Activated T-cell treated with anti-CD3 and anti-CD28 coated beads for 24 hours (primary cell): ENCODE measurements at regions not wholly inside any gene's neighbourhood (a gene's known extent, or its start where the extent isn't known, plus 50 kb on each side); places are given as distances from the start of the nearest gene placed in this dataset.
"Not testable (repeated sequence)": the region's sequence is repeated elsewhere in the genome, so short reads cannot be mapped to it uniquely, and the experiment has no call there.

Source experiments
- DNase-seq: peaks from one replicate; pipeline ENCODE4 v3.0.0-alpha.2; 2020; ENCODE audit warnings: low read depth

- DNase-seq: no peak
Observed at GRCh38 chr5:164998590-164998989, 1493.2 kb downstream of the MAT2B start.

GRCh38 chr5:165000479-165001190 is 1495.2 kb downstream of the MAT2B start:
- no peak for DNase-seq

- DNase-seq: no peak
Observed at GRCh38 chr5:165003283-165003682, 1497.9 kb downstream of the MAT2B start.

- DNase-seq: no peak
Observed at GRCh38 chr5:165004175-165004574, 1498.8 kb downstream of the MAT2B start.

GRCh38 chr5:165014439-165014838 is 1509.0 kb downstream of the MAT2B start:
- DNase-seq: no peak

- DNase-seq: no peak
Observed at GRCh38 chr5:165015126-165015525, 1509.7 kb downstream of the MAT2B start.

GRCh38 chr5:165015547-165015946 is 1510.1 kb downstream of the MAT2B start:
- DNase-seq: no peak

- DNase-seq: no peak
Observed at GRCh38 chr5:165026971-165027370, 1521.6 kb downstream of the MAT2B start.

- no peak for DNase-seq
Observed at GRCh38 chr5:165028356-165028755, 1522.9 kb downstream of the MAT2B start.

- no peak for DNase-seq
Observed at GRCh38 chr5:165029099-165029870, 1523.9 kb downstream of the MAT2B start.

- DNase-seq: no peak
Observed at GRCh38 chr5:165030971-165031370, 1525.6 kb downstream of the MAT2B start.

- no peak for DNase-seq
Observed at GRCh38 chr5:165031371-165031770, 1526.0 kb downstream of the MAT2B start.

GRCh38 chr5:165035520-165035919 is 1530.1 kb downstream of the MAT2B start:
- DNase-seq: no peak

- no peak for DNase-seq
Observed at GRCh38 chr5:165039748-165040147, 1534.3 kb downstream of the MAT2B start.

GRCh38 chr5:165045941-165046340 is 1540.5 kb downstream of the MAT2B start:
- not testable (repeated sequence) for DNase-seq

GRCh38 chr5:165055476-165055875 is 1550.1 kb downstream of the MAT2B start:
- no peak for DNase-seq

- DNase-seq: no peak
Observed at GRCh38 chr5:165057145-165057544, 1551.7 kb downstream of the MAT2B start.

- no peak for DNase-seq
Observed at GRCh38 chr5:165066751-165067385, 1561.4 kb downstream of the MAT2B start.

GRCh38 chr5:165076686-165077085 is 1571.3 kb downstream of the MAT2B start:
- DNase-seq: no peak

- DNase-seq: no peak
Observed at GRCh38 chr5:165079389-165079788, 1574.0 kb downstream of the MAT2B start.

GRCh38 chr5:165083394-165083793 is 1578.0 kb downstream of the MAT2B start:
- no peak for DNase-seq

- DNase-seq: no peak
Observed at GRCh38 chr5:165086465-165086864, 1581.0 kb downstream of the MAT2B start.

GRCh38 chr5:165094782-165095181 is 1589.4 kb downstream of the MAT2B start:
- no peak for DNase-seq
